Astrocyte (in vitro differentiated cells and primary cell): ENCODE measurements at regions not wholly inside any gene's neighbourhood (a gene's known extent, or its start where the extent isn't known, plus 50 kb on each side); places are given as distances from the start of the nearest gene placed in this dataset.
A peak's percentile ranks its signal among the peaks of the same experiment; 100 is the strongest.

Source experiments
- DNase-seq: peaks from one replicate; pipeline ENCODE4 v3.0.0-alpha.2; 2010; ENCODE audit warnings: low read depth
- FAIRE-seq: peaks from 2 replicates; lab custom pipeline; 2011; peaks lifted over from hg19 to GRCh38; lab: Jason Lieb, UNC
- H2AFZ ChIP-seq: 2 replicates; pipeline ENCODE4 v1.6.0; 2012; ENCODE audit warnings: low read depth, low read length, inconsistent platforms
- H3K27ac ChIP-seq: 2 replicates; pipeline ENCODE4 v1.5.1; 2011; ENCODE audit warnings: low read depth, low read length, inconsistent platforms
- H3K27me3 ChIP-seq: 2 replicates; pipeline ENCODE4 v1.6.0; 2011; ENCODE audit warnings: low read length, inconsistent platforms; ENCODE audit not compliant: insufficient read depth
- H3K36me3 ChIP-seq: 2 replicates; pipeline ENCODE4 v1.5.1; 2011; ENCODE audit warnings: low read length, inconsistent platforms; ENCODE audit not compliant: insufficient read depth
- H3K4me1 ChIP-seq: 2 replicates; pipeline ENCODE4 v1.5.1; 2011; ENCODE audit warnings: low read length, inconsistent platforms; ENCODE audit not compliant: insufficient read depth
- H3K4me2 ChIP-seq: 2 replicates; pipeline ENCODE4 v1.6.0; 2012; ENCODE audit warnings: low read length, inconsistent platforms
- H3K4me3 ChIP-seq: 2 replicates; pipeline ENCODE4 v1.5.1; 2011; ENCODE audit warnings: low read depth, mild to moderate bottlenecking, low read length, inconsistent platforms; ENCODE audit not compliant: insufficient read depth
- H3K79me2 ChIP-seq: 2 replicates; pipeline ENCODE4 v1.6.0; 2012; ENCODE audit warnings: mild to moderate bottlenecking, low read length, inconsistent platforms; ENCODE audit not compliant: insufficient read depth
- H3K9ac ChIP-seq: 2 replicates; pipeline ENCODE4 v1.6.0; 2012; ENCODE audit warnings: mild to moderate bottlenecking, low read length, inconsistent platforms
- H3K9me3 ChIP-seq: 2 replicates; pipeline ENCODE4 v1.5.1; 2012; ENCODE audit warnings: low read depth, mild to moderate bottlenecking, low read length, inconsistent platforms; ENCODE audit not compliant: insufficient read depth
- H4K20me1 ChIP-seq: 2 replicates; pipeline ENCODE4 v1.6.0; 2012; ENCODE audit warnings: low read length, inconsistent platforms; ENCODE audit not compliant: insufficient read depth
- H3K27ac Mint-ChIP-seq: one replicate; pipeline ENCODE4 v1.8.0; 2021; ENCODE audit warnings: mild to moderate bottlenecking, mixed read lengths; ENCODE audit not compliant: unreplicated experiment
- H3K27me3 Mint-ChIP-seq: one replicate; pipeline ENCODE4 v1.8.0; 2021; ENCODE audit warnings: low read depth, mixed read lengths; ENCODE audit not compliant: unreplicated experiment
- H3K36me3 Mint-ChIP-seq: one replicate; pipeline ENCODE4 v1.8.0; 2021; ENCODE audit warnings: low read depth, mixed read lengths; ENCODE audit not compliant: unreplicated experiment
- H3K4me1 Mint-ChIP-seq: one replicate; pipeline ENCODE4 v1.8.0; 2021; ENCODE audit warnings: low read depth, mixed read lengths; ENCODE audit not compliant: unreplicated experiment
- H3K4me3 Mint-ChIP-seq: one replicate; pipeline ENCODE4 v1.8.0; 2021; ENCODE audit warnings: mild to moderate bottlenecking, moderate library complexity, mixed read lengths; ENCODE audit not compliant: unreplicated experiment
- H3K9me3 Mint-ChIP-seq: one replicate; pipeline ENCODE4 v1.8.0; 2021; ENCODE audit warnings: mild to moderate bottlenecking, mixed read lengths; ENCODE audit not compliant: unreplicated experiment
- CTCF ChIP-seq: IDR thresholded peaks from 2 replicates; pipeline ENCODE4 v1.5.1; 2011; ENCODE audit warnings: low read depth, mild to moderate bottlenecking, inconsistent platforms, low read length, moderate library complexity; ENCODE audit not compliant: insufficient read depth
- EZH2 ChIP-seq: IDR thresholded peaks from 2 replicates; pipeline ENCODE4 v1.6.1; 2012; ENCODE audit warnings: mild to moderate bottlenecking, low read length, inconsistent platforms; ENCODE audit not compliant: insufficient read depth

GRCh38 chr4:24089851-24090534 lies 200.1 kb upstream of the PPARGC1A start:
- Histone ChIP-seq H4K20me1 (no peaks in the 10 kb centered on the region), H3K27ac (peak overlapping the region; percentile 22), H3K9me3 (no peaks in the 10 kb centered on the region), H3K27me3 (no peaks in the 10 kb centered on the region), H3K36me3 (no peaks in the 10 kb centered on the region), H3K4me3 (no peak overlapping the region), H3K79me2 (no peaks in the 10 kb centered on the region), H3K9ac (no peak overlapping the region), H3K4me2 (peak overlapping the region; percentile 62), H2AFZ (no peak overlapping the region), H3K4me1 (peaks cover 3% of the 10 kb centered on the region)
- TF ChIP-seq EZH2 (no peak), CTCF (no peak)
- no peak for FAIRE-seq
- Mint-ChIP-seq H3K27ac (no peak overlapping the region), H3K36me3 (no peaks in the 10 kb centered on the region), H3K27me3 (peaks cover 3% of the 10 kb centered on the region), H3K9me3 (peaks cover 3% of the 10 kb centered on the region), H3K4me3 (no peak overlapping the region), H3K4me1 (peaks cover 4% of the 10 kb centered on the region)
- peak; percentile 36 for DNase-seq

- H3K4me1 Mint-ChIP-seq = no peaks in the 10 kb centered on the region
- no peak overlapping the region for H3K4me3 Mint-ChIP-seq
- no peaks in the 10 kb centered on the region for H3K36me3 ChIP-seq
- FAIRE-seq (no peak), DNase-seq (no peak)
- no peaks in the 10 kb centered on the region for H3K27me3 ChIP-seq
- H4K20me1 ChIP-seq = no peaks in the 10 kb centered on the region
- no peak overlapping the region for H3K4me2 ChIP-seq
- H3K36me3 Mint-ChIP-seq = no peaks in the 10 kb centered on the region
- peaks cover 6% of the 10 kb centered on the region for H3K27me3 Mint-ChIP-seq
- H2AFZ ChIP-seq = no peak overlapping the region
- H3K9me3 ChIP-seq = no peaks in the 10 kb centered on the region
- no peak overlapping the region for H3K9ac ChIP-seq
- H3K27ac Mint-ChIP-seq = no peak overlapping the region
- H3K27ac ChIP-seq = no peak overlapping the region
- no peaks in the 10 kb centered on the region for H3K4me1 ChIP-seq
- no peaks in the 10 kb centered on the region for H3K9me3 Mint-ChIP-seq
- H3K4me3 ChIP-seq = no peak overlapping the region
- TF ChIP-seq CTCF = no peak
- TF ChIP-seq EZH2 = no peak
- no peaks in the 10 kb centered on the region for H3K79me2 ChIP-seq
These were observed 191.0 kb upstream of the PPARGC1A start for GRCh38 chr4:24080871-24081270.

DNA sequence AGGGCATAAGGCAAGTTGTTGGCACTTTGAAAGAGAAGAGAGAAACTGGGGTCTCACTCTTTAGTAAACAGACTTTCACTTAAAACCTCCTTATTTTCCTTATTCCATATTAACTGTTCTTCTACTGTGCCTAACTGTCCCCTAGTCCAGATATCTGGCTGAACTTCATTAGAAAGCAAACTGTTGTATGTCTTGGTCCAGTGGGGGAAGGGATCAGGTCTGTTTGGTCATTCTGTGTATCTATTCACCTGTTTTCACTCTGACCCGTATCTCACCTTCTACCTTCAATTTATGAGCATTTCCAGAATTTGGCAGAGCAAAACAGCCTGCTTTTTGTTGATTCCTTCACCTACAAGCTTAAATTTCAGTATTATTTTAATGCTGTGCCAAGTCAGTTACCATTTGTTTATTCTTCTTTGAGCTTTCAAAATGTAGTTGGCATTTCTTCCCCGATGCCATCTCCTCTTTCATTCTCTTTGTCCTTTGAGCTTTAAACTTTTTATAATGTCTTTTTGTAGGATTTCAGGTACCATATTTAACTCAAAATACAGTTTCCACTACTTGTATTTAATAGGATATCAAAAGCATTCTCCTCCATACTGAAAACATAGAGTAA lies 188.6 kb upstream of the PPARGC1A start:
- FAIRE-seq = no peak
- no peak overlapping the region for H3K9ac ChIP-seq
- H3K27ac ChIP-seq = no peak overlapping the region
- DNase-seq = no peak
- H3K27ac Mint-ChIP-seq = no peak overlapping the region
- no peaks in the 10 kb centered on the region for H4K20me1 ChIP-seq
- H3K9me3 ChIP-seq = no peaks in the 10 kb centered on the region
- H3K27me3 ChIP-seq = no peaks in the 10 kb centered on the region
- peaks cover 4% of the 10 kb centered on the region for H3K27me3 Mint-ChIP-seq
- no peak overlapping the region for H3K4me3 ChIP-seq
- H3K4me3 Mint-ChIP-seq = no peak overlapping the region
- H3K4me1 Mint-ChIP-seq = no peaks in the 10 kb centered on the region
- no peak overlapping the region for H3K4me2 ChIP-seq
- TF ChIP-seq EZH2 = no peak
- TF ChIP-seq CTCF = no peak
- H3K36me3 ChIP-seq = no peaks in the 10 kb centered on the region
- H3K79me2 ChIP-seq = no peaks in the 10 kb centered on the region
- H2AFZ ChIP-seq = no peak overlapping the region
- H3K9me3 Mint-ChIP-seq = no peaks in the 10 kb centered on the region
- no peaks in the 10 kb centered on the region for H3K4me1 ChIP-seq
- H3K36me3 Mint-ChIP-seq = no peaks in the 10 kb centered on the region
